ENCODE measurements at regions not wholly inside any gene's neighbourhood (a gene's known extent, or its start where the extent isn't known, plus 50 kb on each side); places are given as distances from the start of the nearest gene placed in this dataset.

DNA sequence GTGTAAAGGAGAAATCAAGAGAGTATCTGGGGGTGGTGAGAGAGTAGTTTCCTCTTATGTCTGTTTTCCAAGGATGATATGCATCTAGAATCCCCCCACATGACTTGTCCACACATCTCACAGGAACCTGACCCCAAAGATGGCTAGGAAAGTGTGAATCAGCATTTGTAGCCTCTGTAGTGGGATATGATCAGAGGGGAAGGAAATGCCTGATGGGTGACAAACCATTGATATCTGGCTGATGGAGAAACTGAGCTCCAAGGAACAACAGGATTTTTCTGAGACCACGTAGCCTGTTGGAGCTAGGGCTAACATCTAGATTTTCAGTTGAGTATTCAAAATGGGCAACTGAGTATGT is 369.4 kb downstream of the DDX10 start:
- TF ChIP-seq, protein P1, sequence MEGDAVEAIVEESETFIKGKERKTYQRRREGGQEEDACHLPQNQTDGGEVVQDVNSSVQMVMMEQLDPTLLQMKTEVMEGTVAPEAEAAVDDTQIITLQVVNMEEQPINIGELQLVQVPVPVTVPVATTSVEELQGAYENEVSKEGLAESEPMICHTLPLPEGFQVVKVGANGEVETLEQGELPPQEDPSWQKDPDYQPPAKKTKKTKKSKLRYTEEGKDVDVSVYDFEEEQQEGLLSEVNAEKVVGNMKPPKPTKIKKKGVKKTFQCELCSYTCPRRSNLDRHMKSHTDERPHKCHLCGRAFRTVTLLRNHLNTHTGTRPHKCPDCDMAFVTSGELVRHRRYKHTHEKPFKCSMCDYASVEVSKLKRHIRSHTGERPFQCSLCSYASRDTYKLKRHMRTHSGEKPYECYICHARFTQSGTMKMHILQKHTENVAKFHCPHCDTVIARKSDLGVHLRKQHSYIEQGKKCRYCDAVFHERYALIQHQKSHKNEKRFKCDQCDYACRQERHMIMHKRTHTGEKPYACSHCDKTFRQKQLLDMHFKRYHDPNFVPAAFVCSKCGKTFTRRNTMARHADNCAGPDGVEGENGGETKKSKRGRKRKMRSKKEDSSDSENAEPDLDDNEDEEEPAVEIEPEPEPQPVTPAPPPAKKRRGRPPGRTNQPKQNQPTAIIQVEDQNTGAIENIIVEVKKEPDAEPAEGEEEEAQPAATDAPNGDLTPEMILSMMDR (IDR thresholded peaks at IDR 0.05; ENCODE audit: control extremely low read depth in 1 of 3, insufficient read depth in 1 of 3, low read depth in 1 of 3, low read length in 3 of 3), result no peak
- no peak for TF ChIP-seq EZH2 (IDR thresholded peaks at IDR 0.05; ENCODE audit: low read depth, low read length, severe bottlenecking)
- TF ChIP-seq KDM4A (IDR thresholded peaks at IDR 0.05; ENCODE audit: low read depth, low read length, severe bottlenecking), result no peak
